GM18870 (cell line): ENCODE measurements at regions not wholly inside any gene's neighbourhood (a gene's known extent, or its start where the extent isn't known, plus 50 kb on each side); places are given as distances from the start of the nearest gene placed in this dataset.

Experiments used
- ATAC-seq: cut with Tn5 transposase; IDR thresholded peaks from one replicate; pipeline ENCODE4 v1.9.1; 2021; ENCODE audit warnings: moderate library complexity; ENCODE audit not compliant: unreplicated experiment

DNA sequence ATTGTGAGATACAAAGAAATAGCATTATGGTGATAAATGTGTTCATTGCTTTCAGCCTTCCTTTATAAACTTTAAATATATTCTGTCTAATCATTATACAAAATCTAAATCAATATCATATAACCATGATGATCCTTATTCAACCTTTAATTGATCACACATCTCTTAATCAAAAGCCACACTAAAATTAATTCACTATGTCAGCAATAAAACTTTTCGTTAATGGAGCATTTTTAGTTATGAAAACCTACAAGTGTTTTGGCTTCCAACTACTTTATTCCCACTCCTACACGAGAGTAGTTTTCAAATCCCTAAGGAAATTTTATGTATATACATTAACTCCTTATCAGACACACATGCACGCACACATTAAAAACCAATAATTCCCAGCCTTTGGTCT is 530.2 kb downstream of the KCTD8 start:
- ATAC-seq = no peak

GRCh38 chr4:43932448-43932847 is 516.2 kb downstream of the KCTD8 start:
- ATAC-seq = no peak

DNA sequence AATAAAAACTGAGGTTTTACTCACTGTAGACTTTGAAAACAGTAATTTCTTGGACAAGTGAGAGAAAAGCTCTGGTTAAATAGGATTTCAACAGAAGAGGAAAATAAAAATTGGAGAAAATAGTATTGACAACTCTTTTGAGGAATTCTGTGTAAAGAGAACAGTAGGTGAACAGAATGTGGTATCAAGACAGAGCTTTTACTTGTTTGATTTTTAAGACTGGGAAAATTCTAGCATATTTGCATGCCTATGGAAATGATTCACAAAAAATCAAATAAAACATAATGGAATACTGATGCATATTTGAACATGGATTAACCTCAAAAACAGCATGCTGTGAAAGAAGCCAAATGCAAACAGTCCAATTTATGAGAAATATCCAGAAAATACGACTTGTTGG is 504.6 kb downstream of the KCTD8 start:
- ATAC-seq = no peak

- no peak for ATAC-seq
Observed at GRCh38 chr4:43959976-43960375, 488.6 kb downstream of the KCTD8 start.

DNA sequence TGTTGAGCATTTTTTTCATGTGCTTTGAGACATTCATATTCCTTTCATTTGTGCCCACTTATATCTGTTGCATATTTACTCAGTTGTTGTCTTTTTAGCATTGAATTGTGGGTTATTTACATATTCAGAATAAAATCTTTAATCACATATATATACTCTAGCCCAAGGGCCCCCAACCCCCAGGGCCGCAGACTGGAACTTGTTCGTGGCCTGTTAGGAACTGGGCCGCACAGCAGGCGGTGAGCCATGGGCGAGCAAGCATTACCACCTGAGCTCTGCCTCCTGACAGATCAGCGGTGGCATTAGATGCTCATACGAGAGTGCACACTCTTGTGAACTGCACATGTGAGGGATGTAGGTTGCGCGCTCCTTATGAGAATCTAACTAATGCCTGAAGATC is 480.6 kb downstream of the KCTD8 start:
- no peak for ATAC-seq

DNA sequence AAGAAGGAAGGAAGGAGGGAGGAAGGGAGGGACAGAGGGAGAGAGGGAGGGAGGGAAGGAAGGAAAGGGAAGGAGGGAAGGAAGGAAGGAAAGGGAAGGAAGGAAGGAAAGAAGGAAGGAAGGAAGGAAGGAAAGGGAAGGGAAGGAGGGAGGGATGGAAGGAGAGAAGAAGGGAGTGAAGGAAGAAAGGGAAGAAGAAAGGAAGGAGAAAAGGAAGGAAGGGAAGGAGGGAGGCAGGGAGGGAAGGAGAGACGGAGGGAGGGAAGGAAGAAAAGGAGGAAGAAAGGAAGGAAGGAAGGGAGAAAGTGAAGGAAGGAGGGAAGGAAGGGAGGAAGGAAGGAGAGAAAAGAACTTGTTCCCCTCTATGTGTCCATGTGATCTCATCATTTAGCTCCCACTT is 465.0 kb downstream of the KCTD8 start:
- no peak for ATAC-seq

DNA sequence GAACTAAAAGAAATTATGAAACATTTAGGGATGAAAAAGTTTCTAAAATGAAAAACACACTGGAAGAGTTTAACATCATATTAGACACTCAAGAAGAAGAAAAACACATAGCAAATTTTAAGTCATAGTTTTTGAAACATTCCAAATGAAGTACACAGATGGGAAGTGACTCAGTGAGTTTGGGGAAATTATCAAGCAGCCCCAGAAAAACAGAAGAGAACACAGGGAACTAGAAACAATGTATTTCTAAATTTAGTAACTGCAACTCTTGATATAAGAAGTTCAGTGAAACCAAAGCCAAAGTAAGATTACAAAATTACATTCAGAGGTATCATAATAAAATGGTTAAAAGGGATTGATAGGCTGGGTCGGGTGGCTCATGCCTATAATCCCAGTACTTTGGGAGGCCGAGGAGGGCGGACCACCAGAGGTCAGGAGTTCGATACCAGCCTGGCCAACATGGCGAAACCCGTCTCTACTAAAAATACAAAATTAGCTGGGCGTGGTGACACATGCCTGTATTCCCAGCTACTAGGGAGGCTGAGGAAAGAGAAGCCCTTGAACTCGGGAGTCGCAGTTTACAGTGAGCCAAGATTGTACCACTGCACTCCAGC is 461.2 kb downstream of the KCTD8 start:
- ATAC-seq = no peak

DNA sequence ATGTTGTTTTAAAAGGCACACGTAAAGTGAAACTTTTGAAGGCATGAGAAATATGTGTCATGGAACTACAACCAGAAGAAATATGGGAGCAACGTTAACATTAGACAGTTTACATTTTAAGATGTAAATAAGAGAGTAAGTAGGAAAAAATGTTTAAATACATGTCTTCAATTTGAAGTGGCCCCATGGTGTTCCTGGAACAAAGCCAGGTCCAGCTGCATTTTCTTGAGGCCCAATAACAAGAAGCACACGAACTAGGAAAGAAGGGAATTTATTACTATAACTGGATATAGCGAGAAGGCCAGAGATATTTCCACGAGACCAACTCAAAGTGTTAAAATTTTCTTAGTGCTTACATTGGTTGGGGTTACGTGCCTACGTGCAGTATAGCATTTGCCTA is 458.1 kb downstream of the KCTD8 start:
- ATAC-seq = no peak

DNA sequence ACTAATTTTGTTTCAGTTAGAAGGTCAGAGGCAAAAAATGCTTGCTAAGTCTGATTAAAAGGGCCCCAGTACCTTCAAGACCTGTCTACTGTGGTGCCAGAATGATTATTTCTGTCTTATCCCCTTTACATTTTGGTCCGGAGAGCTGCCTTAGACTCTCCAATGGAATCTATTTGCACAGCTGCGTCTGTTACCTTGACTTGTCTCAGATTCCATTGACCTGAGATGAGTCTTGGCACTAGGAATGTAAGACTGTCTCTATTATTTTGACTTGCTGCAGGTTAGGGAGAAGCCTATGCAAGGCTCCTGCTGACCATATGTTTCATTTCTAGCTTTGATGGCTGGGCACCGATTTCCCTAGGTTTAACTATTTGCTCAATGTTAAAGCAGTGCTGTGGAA is 457.6 kb downstream of the KCTD8 start:
- ATAC-seq = no peak

GRCh38 chr4:43992552-43992951 is 456.1 kb downstream of the KCTD8 start:
- no peak for ATAC-seq

DNA sequence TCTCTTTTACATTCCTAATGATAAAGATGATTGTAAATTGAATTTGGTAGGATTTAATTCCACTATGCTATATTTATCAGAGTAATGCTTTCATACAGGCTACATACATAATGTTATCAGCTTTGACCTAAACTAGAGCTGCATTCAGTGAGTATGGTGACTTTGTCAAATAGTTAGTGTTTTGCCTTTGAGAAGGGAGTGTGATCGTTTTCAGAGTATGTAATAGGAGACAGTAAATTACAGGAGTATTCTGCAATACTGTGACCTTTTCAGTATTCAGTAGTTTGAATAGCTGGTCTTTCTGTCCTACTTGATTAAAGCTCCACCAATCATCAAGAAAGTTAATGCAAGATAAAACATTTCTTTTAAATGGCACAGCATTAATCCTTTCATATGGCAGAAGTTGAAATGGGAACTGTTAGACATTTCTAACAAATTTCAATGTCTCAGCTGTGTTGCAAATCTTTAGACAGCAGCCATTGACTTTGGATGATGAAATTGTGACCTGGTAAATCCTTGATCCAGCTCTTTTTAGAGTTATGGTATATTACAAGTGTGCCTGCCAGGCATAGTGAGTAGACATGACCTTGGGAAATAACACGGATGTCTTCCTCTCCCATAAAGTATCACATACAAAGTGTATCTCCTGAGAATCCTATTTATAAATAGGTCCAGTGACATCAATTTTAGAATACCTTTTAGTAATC is 455.3 kb downstream of the KCTD8 start:
- no peak for ATAC-seq

DNA sequence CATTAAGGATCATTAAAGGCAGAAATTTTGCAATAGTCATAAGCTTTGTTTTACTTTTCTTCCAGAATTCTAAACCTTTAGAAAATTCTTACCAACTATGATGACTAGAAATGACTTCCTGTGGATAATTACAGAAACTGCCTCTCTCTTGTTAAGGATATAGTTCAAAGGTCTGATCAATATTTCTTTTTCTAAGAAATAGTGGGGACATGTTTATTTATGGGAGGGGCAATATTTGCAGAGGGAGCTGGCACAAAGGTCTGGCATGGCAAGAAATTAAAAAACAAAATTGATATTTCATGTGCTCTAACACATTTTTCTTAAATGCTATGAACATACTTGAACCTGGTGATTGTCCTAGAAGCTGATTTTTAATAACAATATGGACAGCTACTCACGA is 448.9 kb downstream of the KCTD8 start:
- no peak for ATAC-seq

DNA sequence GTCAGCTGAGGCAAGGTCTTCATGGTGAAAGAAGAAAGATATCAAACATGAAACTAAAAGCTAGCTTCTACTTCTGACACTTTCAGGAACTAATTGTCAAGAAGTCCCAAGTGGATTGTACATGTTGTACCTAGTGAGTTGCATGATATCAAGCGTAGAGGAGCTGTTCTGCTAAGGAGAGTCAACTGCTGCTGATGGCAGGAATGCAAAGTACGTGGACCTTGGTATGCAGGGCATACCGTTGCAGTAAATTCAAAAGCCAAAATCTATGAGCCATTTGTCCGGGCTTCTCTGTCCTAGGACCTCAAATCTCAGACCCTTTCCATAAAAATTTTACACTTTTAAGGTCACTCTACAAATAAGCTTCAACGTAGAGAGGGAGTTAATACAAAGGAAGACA is 446.2 kb downstream of the KCTD8 start:
- no peak for ATAC-seq

GRCh38 chr4:44016570-44017421 is 431.8 kb downstream of the KCTD8 start:
- ATAC-seq = no peak

DNA sequence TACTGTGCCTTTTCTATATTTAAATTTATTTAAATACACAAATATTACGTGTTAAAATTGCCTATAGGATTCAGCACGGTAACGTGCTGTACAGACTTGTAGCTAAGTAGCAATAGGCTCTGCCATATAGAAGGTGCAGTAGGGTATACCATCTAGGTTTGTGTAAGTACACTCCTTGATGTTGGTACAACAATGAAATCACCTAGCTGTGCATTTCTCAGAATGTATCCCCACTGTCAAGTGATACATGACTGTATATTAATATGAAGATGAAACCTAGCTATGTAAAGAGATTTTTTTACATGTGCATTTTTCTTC is 431.2 kb downstream of the KCTD8 start:
- no peak for ATAC-seq

- no peak for ATAC-seq
Observed at GRCh38 chr4:44019721-44020120, 428.9 kb downstream of the KCTD8 start.

DNA sequence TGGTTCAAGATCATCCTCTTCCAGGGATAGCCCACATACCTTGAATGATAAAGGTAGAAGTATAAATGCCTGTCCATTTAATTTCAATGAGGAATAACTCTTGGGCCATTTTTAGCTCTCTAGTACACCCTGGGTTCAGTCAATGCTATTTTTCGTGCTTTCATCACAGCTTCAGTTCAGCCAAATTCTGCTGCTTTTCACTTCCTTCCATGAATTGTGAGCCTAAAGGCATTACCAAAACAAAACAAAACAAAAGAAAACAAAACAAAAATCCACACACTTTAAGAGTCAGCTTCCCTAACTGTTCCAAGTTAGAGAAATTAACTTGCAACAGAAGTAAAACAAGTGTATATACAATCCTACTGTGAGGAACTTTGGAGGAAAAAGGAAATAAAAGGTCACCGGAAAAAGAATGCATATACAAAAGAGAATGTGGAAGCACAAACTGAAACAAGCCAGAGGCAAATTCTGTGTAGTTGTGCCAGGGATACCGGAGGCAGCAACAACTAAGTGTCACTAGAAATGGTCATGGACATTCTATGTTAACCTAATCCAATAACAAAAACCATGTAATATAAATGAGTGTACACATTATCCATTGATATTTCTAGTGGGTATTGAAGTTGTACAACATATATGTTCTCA is 423.1 kb downstream of the KCTD8 start:
- ATAC-seq = no peak

DNA sequence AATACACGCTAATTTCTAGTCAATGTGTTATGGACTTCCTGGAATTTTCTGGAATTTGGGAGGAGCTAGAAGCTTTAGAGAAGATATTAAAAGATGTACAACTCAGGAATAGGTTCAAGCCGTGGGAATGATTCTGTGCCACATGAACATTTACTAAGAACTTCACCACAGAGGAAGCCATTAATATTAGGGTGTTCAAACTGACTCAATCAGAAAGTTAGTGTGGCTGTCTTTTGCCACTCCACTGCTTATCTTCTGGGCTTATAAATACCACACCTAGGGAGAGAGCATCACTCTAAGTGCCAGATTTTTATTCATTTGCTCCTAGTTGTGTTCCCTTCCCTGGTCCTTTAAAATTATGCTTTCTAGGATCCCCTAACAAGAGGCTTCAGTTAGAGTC is 409.8 kb downstream of the KCTD8 start:
- no peak for ATAC-seq

GRCh38 chr4:44046491-44046890 is 402.1 kb downstream of the KCTD8 start:
- no peak for ATAC-seq

DNA sequence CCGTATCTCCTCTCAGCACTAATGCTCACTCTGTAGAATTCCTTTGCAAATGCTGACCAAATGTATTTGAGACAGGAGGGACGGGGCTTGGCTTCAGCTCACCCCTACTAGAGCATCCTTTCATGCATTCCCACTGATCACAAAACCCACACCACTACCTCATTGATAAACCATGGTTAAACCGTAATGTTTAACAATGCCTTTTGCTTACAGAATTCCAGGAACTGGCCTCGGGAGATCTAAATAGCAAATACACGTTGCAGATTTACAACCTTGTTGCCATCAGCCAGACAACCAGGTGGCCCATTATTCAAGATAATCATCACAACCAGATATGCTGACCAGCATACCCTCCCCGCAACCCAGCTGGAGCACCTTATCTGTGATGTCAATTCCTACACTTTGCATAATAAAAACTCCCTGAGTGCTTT is 391.9 kb downstream of the KCTD8 start:
- no peak for ATAC-seq

- no peak for ATAC-seq
Observed at GRCh38 chr4:44070843-44071242, 377.8 kb downstream of the KCTD8 start.
